CD4-positive, alpha-beta T cell treated with Interleukin-17A for 4 hours (primary cell): ENCODE measurements at regions not wholly inside any gene's neighbourhood (a gene's known extent, or its start where the extent isn't known, plus 50 kb on each side); places are given as distances from the start of the nearest gene placed in this dataset.
"Not testable (repeated sequence)": the region's sequence is repeated elsewhere in the genome, so short reads cannot be mapped to it uniquely, and the experiment has no call there.

ENCODE experiments used
- DNase-seq: peaks from one replicate; pipeline ENCODE4 v3.0.0-alpha.2; 2020; ENCODE audit warnings: mixed read lengths

DNA sequence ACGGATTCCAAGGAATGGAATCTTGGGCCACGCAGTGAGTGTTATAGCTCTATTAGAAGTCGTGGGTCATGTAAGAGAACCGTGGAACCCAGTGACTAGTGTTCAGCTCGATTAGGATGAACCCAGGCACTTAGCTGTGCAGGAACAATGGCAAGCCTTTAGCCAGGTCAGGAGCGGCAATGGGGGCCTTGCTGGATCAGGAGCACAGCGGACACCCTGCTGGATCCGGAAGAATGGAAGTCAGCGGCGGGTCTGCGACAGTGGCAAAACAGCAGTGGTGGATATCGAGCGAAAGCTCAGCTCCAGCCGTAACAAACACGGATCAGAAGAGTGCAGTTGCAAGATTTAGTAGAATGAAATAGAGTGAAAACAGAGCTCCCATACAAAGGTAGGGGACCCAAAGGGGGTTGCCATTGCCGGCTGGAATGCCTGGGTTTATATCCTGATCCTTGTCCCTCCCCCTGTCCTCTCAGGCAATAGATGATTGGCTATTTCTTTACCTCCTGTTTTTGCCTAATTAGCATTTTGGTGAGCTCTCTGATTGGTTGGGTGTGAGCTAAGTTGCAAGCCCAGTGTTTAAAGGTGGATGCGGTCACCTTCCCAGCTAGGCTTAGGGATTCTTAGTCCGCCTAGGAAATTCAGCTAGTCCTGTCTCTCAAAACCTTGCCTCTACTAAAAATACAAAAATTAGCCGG, 618.3 kb upstream of the CBLB start:
- not testable (repeated sequence) for DNase-seq

DNA sequence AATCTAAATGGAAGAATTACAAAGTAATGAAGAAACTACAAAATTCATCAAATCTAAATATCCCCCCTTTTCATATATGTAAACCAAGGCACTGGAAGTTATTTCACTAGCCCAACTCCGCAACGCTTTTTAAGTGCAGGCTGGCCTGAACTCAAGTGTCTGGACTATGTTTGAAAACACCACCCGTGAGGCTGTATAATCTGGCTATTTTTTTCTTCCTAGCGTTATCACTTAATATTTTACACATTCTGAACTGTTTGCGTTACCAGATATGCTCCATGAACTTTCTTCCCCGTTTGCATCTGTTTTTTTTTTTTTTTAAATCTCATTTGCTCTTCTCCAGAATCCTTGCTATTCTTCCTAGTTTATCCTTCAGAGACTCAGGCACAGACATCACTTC, 619.5 kb upstream of the CBLB start:
- DNase-seq = no peak

DNA sequence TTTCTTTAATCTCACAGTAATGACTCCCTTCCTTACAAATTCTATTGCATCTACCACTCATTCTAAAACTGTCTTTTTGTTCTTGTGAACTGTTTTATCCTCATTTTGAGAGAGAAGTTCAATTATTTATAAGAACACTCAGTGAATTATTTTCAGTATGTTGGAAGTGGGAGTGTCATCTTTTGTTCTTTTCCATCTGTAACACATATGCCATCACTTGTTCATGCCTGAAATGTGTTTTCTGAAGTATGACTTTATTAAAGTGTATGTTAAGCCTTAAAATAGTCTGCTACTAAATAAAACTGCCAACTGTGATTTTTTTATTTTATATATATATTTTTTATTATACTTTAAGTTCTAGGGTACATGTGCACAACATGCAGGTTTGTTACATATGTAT, 623.0 kb upstream of the CBLB start:
- DNase-seq = no peak

DNA sequence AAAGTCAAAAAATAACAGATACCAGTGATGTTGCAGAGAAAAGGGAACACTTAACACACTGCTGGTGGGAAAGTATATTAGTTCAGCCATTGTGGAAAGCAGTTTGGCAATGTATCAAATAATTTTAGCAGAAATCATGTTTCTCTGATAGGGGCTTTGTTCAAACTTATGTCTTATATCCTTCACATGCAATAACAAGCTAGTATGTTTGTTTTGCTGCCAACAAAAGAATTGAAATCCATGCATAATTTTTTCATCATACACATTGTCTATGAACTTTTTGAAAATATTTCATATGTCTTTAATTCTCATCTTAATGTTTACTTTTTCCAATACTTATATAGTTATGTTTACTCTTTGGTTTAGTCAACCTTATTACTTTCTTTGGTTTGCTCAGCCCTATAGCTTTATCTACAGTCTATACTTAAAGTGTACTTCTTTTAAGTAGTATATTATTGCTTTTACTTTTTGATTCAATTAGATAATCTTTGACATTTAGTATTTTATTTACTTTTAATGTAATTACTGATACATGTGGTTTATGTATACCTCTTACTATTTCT, 639.6 kb upstream of the CBLB start:
- DNase-seq = no peak

DNA sequence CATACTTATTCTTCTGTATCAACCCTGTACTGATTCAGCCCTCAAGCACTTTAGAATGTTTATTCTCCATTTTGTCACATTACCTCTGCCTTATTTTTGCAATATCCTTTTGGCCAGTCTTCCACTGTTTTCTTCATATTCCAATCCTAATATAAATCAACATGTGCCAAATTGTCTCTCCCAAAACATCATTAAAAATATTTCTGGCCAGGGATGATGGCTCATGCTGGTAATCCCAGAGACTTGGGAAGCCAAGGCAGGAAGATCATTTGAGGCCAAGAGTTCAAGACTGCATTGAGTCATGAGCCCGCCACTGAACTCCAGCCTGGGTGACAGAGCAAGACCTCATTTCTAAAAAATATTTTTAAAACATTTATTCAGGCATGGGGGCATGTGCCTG, 641.4 kb upstream of the CBLB start:
- DNase-seq = no peak

DNA sequence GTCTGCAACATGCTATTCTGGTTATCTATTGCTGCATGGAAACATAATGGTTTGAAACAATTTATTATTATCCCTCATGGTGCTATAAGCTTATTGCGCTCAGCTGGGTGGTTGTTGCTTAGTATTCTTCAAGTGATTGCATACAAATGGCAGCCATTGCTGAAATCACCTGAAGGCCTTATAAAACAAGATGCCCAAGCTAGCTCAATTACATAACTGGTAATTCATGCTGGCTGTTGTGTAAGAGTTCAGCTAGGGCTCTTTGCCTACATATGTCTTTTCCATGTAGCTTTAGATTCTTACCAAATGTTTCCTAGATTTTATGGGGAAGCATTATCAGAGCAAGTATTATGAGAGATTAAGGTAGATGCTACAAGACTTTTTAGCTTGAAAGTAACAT, 644.0 kb upstream of the CBLB start:
- DNase-seq = no peak

DNA sequence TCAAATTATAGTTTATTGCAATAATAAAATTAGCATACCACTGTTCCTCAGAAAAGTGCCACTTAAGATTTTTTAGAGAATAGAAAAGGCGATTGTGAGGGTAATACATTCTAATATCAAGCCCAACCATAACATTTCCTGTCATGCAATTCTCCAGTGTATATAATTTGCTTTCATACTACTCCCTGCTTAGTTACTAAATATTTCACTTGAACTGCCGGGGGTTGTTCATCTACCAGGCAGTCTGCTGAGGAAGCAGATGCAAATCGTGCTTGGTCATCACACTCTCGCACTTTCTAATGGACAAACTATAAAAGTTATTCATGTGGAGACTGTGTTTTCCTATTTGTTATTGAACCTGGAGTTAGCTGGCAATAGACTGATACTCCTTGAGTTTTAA, 645.6 kb upstream of the CBLB start:
- DNase-seq = no peak

DNA sequence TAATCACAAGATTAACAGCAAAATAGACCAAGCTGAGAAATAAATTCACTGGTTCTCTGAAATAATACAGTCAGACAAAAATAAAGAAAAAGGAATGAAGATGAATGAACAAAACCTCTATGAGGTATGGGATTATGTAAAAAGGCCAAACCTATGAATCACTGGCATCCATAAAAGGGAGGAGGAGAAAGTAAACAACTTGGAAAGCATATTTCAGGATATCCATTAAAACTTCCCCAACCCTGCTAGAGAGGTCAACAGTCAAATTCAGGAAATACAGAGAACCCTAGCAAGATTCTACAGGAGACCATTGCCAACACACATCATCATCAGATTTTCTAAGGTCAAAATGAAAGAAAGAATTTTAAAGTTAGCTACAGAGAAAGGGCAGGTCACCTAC, 649.7 kb upstream of the CBLB start:
- no peak for DNase-seq

DNA sequence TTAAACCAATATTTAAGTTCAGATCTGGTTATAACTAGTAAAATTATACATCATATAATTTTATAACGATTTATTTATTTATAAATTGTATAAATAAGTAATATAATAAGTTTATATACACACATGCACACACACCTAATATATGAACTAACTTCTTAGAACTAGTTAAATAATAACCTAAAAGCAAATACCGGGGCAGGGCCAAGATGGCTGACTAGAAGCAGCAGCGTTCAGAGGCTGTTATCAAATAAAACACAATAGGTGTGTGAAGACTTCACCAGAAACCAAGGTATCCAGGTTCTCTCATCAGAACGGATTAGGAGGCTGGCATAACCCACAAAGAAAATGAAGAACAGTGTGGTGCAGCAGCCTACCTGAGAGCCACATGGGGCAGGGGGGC, 653.6 kb upstream of the CBLB start:
- no peak for DNase-seq

DNA sequence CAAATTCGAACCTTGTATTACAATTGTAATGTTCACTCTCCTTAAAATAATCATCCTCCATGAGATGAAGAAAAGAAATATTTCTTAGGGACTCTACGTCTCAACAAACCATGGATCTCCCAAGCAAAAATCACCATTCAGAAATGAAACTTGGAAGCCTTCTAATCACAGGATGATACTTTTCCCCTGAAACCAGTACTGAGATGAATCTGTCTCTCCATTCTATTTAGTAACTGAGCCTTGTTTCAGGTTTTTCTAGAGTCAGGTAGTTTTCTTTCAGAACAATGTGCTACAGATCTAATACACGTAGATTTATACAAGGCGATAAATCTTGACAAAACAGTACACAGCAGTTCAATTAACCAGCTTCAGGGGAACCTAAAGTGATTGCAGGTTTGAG, 660.1 kb upstream of the CBLB start:
- no peak for DNase-seq

DNA sequence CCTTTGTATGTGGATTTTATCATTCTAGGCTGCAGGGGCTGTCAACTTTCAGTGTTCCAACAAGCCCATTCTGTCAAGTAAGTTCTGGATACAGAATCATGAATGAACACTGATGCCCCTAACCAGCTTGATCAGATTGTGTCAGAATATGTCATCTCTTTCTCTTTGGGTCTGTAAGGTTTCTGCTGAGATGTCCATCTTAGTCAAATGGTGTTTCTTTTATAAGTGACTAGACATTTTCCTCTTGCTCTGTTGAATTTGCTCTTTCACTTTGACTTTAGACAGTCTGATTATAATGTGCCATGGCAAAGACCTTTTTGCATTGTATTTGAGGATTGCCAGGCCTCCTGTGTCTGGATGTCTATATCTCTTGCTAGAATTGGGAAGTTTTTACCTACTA, 660.9 kb upstream of the CBLB start:
- DNase-seq = no peak

DNA sequence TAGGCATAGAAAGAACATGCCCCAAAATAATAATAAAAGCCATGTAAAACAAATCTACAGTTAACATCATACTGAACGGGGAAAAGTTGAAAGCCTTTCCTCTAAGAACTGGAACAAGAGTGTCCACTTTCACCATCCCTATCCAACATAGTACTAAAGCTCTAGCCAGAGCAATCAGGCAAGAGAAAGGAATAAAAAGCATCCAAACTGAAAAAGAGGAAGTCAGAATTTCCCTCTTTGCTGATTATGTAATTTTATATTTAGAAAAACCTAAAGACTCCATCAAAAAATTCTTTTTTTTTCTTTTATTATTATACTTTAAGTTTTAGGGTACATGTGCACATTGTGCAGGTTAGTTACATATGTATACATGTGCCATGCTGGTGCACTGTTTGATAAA, 661.6 kb upstream of the CBLB start:
- DNase-seq = no peak

DNA sequence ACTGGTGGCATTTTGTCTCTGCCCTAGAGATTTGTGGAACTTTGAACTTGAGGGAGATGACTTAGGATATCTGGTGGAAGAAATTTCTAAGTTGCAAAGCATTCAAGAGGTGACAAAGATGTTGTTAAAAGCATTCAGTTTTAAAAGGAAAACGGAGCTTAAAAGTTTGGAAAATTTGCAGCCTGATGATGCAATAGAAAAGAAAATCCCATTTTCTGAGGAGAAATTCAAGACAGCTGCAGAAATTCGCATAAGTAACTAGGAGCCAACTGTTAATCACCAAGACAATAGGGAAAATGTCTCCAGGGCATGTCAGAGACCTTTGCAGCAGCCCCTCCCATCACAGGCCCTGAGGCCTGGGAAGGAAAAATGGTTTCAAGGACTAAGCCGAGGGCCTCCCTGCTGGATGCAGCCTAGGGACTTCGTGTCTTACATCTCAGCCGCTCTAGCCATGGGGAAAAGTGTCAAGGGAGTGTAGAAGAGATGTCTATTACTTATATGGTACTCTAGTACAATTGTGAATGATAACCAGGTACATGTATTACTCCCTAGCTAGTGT, 663.0 kb upstream of the CBLB start:
- not testable (repeated sequence) for DNase-seq

DNA sequence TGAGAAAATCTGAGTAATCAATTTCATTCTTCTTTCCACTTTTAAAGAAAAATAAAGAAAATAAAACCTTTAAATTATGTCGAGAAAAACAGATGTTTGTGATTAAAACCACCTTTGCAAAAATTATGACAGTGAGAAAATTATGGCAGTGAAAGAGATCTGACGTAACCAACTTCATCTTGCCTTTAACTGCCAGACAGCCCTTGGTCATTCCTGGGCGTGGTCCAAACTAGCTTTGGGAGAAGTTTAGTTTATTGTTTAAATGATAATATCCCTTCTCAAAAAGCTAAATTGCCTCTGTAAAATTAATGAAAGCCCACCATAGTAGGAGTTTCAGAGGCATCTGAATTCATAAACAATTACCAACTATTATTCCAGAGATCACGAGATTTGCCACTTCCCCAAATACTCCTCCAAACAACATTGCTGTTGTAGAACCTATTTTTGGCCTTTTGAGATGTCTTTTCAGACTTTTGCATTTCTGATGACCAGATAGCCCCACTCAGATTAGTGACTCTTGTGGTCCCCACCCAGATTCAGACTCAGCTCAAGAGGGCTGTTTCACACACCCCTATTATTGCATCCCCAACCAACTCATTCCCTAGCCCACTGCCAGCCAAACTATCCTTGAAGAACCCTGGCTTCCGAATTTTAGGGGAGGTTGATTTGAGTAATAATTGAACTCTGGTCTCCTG, 664.4 kb upstream of the CBLB start:
- DNase-seq = no peak

DNA sequence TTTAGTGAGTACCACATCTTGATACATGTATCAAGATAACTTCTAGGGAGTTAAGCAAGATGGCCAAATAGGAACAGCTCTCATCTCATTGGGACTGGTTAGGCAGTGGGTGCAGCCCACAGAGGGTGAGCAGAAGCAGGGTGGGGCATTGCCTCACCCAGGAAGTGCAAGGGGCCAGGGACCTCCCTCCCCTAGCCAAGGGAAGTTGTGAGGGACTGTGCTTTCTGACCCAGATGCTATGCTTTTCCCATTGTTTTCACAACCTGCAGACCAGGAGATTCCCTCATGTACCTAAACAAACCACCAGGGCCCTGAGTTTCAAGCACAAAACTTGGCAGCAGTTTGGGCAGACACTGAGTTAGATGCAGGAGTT, 665.0 kb upstream of the CBLB start:
- no peak for DNase-seq

DNA sequence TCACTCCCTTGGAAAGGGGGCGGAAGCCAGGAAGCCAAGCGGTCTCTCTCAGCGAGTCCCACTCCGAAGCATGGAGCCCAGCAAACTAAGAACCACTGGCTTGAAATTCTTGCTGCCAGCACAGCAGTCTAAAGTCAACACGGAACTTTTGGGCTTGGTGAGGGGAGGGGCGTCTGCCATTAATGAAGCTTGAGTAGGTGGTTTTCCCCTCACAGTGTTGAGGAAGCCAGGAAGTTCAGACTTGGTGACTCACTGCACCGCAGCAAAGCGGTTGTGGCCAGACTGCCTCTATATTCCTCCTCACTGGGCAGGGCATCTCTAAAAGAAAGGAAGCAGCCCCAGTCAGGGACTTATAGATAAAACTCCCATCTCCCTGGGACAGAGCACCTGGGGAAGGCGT, 665.4 kb upstream of the CBLB start:
- DNase-seq = peak; percentile 42

DNA sequence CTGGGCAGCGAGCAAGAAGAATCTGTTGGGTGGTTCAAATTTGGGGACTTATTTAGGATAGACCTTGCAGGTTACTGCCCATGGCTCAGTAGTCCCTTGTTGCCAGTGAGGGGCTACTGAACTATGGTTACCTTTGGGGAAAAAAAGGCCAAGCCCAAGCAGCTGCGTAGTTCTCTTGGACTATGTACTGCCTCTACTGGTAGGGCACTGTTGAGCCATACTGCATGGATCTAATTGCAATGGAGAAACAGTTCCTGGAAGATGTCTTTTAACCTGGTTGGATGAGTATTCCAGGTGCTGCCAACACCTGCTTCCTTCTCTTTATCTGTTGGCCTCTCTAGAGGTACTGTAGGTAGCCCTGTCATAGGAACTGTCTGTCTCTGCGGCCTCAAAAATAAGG, 671.9 kb upstream of the CBLB start:
- DNase-seq = no peak

DNA sequence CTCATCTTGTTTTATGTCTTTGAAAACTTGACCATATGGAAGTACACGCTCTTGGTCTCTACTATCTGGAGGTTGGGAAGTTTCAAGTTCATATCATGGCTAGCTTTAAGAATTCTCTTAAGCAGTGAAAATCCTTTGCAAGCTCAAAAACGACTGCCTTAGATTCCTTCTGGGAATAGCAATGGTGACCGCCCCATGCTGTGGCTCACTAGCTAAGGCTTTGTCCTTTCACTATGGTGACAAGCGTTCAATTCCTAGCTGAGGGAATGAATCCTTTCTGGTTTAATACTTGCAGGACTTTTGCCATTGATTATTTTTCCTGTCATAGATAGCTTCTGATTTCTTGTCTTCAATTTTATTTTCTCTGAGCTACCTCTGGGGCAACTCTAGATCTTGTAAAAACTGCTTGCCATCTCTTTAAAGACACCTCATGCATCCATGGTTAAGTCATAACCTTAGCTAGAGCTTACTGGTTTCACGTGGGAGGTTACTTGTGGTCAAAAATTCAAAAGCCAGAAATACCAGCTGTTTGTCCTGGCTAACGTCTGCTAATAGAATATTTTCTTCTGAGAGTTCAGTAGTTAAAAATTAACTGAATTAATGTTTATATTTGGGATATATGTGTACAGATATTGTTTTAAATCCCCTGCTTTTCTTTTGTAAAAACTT, 673.4 kb upstream of the CBLB start:
- no peak for DNase-seq

DNA sequence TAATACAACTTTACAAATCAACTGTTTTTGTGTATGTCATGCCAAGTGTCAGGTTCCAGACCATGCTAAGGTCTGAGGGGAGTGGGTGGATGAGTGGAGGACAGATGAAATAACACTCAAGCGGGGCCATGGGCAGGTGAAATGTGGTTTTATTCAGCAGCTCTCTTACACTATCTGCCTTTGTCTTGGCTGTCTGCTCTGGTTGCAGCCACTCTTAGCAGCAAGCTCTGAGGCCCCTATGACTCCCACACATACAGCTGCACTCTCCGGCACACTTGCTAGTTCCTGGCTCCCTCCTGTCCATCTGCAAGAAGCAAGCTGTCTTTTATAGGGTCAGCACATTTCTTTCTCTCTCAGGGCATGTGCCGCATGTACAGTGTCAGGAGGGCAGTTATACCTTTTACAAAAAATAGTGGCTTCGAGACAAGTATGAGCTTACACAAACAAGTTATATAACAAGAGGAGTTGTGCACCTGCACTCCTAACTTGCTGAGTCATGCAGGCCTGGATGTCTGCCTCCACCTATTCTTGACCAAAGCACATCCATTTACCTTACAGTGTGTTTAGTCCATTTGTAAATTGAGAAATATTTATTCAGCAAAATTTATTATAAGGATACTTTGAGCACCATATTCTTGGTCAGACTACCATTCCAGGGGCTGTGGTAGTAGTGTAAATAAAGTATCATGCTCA, 683.7 kb upstream of the CBLB start:
- DNase-seq = no peak

DNA sequence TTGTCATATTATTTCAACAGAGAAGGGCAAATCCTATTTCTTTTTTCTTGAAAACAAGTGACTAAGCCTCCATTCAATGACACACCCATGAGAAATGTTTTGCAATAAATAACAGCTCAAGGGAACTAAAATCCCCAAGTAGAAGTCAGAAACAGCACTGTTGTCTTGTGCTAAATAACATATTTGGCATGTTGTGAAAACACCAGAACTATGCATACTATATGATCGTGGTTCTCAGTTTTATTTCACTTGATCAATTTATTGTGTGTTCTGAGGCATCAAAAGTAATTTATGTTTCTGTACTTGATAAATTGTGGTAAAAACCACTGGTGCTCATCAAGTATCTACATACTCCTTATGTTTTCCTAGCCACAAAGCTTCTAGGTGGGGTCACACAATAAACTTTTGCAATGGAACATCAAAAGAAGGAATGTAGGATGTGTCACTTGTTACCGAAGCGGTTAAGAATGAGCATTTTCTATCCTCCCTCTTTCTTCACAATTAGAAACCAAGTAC, 691.7 kb upstream of the CBLB start:
- DNase-seq = no peak

DNA sequence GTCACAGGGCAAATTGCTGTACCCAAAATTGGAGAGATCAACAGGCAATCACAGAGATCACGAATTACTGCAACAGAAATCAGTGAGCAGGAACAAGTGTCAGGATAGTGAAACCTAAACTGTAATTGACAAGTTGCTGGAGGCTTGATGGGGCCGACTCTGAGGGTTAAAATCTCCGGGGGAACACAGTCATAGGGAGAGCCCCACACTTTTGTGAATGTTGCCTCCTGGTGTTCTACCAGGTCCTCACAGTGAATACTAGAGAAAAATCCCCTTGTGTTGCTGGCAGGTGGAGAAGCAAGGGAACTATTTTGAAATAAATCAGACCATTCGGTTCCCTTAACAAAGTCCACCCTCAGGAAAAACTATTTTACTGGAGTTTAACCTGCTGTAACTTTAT, 697.5 kb upstream of the CBLB start:
- DNase-seq = no peak

DNA sequence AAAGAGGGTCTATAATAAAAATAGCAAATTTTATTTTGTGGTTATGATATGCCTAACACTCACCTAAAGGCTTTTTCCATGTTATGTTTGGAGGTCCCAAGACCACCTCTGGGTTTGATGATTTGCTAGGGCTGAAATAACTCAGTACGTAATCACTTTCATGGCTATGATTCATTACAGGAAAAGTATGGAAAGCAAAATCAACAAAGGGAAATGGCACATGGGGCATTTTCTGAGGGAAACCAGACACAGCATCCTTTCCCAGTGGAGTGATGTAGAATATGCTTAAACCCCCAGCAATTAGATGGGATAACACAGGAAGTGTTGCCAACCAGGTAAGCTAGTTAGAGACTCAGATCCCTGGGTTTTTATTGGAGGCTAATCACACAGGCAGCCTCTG, 701.6 kb upstream of the CBLB start:
- DNase-seq = no peak

DNA sequence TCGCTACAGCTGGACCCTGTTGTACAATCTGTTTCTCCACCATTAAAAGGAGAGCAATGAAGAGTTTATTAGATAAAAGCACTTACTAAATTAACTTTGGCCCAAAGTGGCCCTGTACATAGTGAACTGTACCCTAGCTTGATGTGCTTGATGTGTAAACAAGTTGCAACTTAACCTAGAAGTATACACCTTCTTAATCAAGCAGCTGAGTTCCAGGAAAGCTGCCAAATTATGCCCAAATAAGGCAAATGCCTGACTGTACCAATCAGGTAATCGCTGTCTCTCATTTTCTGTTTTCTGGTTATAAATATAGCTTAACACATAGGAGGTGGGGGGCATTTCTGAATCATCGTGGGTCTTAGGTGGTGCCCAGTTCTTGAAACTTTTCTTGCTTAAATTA, 704.8 kb upstream of the CBLB start:
- DNase-seq = no peak
